GM23338 (cell line): ENCODE measurements at regions not wholly inside any gene's neighbourhood (a gene's known extent, or its start where the extent isn't known, plus 50 kb on each side); places are given as distances from the start of the nearest gene placed in this dataset.

Experiments
- ATAC-seq: fragments of 200-7000 bp; cut with Tn5 transposase; 3 replicates; pipeline ENCODE4 v1.9.1; 2020
- DNase-seq: peaks from one replicate; pipeline ENCODE4 v3.0.0-alpha.2; 2015; ENCODE audit warnings: low spot score
- H2AFZ ChIP-seq: fragments of 200-600 bp; sonication (generic); 2 replicates; pipeline ENCODE4 v1.8.0; 2016; ENCODE audit warnings: antibody characterized with exemption, mild to moderate bottlenecking, moderate library complexity
- H3F3A ChIP-seq: fragments of 200-600 bp; sonication (generic); replicated peaks from 2 replicates; pipeline ENCODE4 v1.8.0; 2017; ENCODE audit warnings: antibody characterized with exemption, mixed run types, low read depth
- H3K27ac ChIP-seq: fragments of 200-600 bp; sonication (generic); 2 replicates; pipeline ENCODE4 v1.6.1; 2016; ENCODE audit warnings: low read depth
- H3K27me3 ChIP-seq: fragments of 200-600 bp; sonication (generic); 2 replicates; pipeline ENCODE4 v1.8.0; 2016; ENCODE audit warnings: mild to moderate bottlenecking, mixed run types, moderate library complexity; ENCODE audit not compliant: insufficient read depth
- H3K36me3 ChIP-seq: fragments of 200-600 bp; sonication (generic); 2 replicates; pipeline ENCODE4 v1.8.0; 2016; ENCODE audit warnings: mild to moderate bottlenecking; ENCODE audit not compliant: insufficient read depth
- H3K4me1 ChIP-seq: fragments of 200-600 bp; sonication (generic); 2 replicates; pipeline ENCODE4 v1.8.0; 2016; ENCODE audit warnings: mild to moderate bottlenecking, moderate library complexity; ENCODE audit not compliant: insufficient read depth
- H3K4me2 ChIP-seq: fragments of 200-600 bp; sonication (generic); 2 replicates; pipeline ENCODE4 v1.7.1; 2017; ENCODE audit warnings: mixed run types
- H3K4me3 ChIP-seq: fragments of 200-600 bp; sonication (generic); 2 replicates; pipeline ENCODE4 v1.6.1; 2016; ENCODE audit warnings: mixed run types
- H3K79me2 ChIP-seq: fragments of 200-600 bp; sonication (generic); replicated peaks from 2 replicates; pipeline ENCODE4 v1.8.0; 2017; ENCODE audit warnings: mild to moderate bottlenecking; ENCODE audit not compliant: insufficient read depth
- H3K9me2 ChIP-seq: fragments of 200-600 bp; sonication (generic); 2 replicates; pipeline ENCODE4 v1.8.0; 2017; ENCODE audit not compliant: insufficient read depth
- H4K20me1 ChIP-seq: fragments of 200-600 bp; sonication (generic); replicated peaks from 2 replicates; pipeline ENCODE4 v1.8.0; 2017; ENCODE audit warnings: mild to moderate bottlenecking; ENCODE audit not compliant: insufficient read depth
- H3K27ac Mint-ChIP-seq: 2 replicates; pipeline ENCODE4 v1.8.0; 2020; ENCODE audit warnings: inconsistent platforms, mild to moderate bottlenecking, moderate library complexity, mixed read lengths
- H3K27me3 Mint-ChIP-seq: 3 replicates; pipeline ENCODE4 v1.8.0; 2022; ENCODE audit warnings: low read depth, mild to moderate bottlenecking, moderate library complexity, mixed read lengths, inconsistent platforms; ENCODE audit not compliant: insufficient read depth, poor library complexity
- H3K36me3 Mint-ChIP-seq: 3 replicates; pipeline ENCODE4 v1.8.0; 2021; ENCODE audit warnings: low read depth, mild to moderate bottlenecking, inconsistent platforms, moderate library complexity, mixed read lengths
- H3K4me1 Mint-ChIP-seq: 3 replicates; pipeline ENCODE4 v1.8.0; 2020; ENCODE audit warnings: mild to moderate bottlenecking, inconsistent platforms, mixed read lengths
- H3K4me3 Mint-ChIP-seq: 3 replicates; pipeline ENCODE4 v1.8.0; 2021; ENCODE audit warnings: moderate library complexity, mild to moderate bottlenecking, inconsistent platforms, mixed read lengths
- H3K9me3 Mint-ChIP-seq: 3 replicates; pipeline ENCODE4 v1.8.0; 2020; ENCODE audit warnings: moderate library complexity, mild to moderate bottlenecking, inconsistent platforms, mixed read lengths
- EZH2phosphoT487 ChIP-seq: fragments of 200-600 bp; sonication (generic); IDR thresholded peaks from one replicate; pipeline ENCODE4 v1.8.1; 2018; ENCODE audit warnings: antibody characterized with exemption; ENCODE audit not compliant: unreplicated experiment
- NANOG ChIP-seq: IDR thresholded peaks from 2 replicates; pipeline ENCODE4 v1.6.1; 2016; ENCODE audit warnings: antibody characterized with exemption, borderline replicate concordance
- POLR2AphosphoS5 ChIP-seq: IDR thresholded peaks from 2 replicates; pipeline ENCODE4 v1.6.1; 2016; ENCODE audit warnings: antibody characterized with exemption, low read depth
- ZNF114 ChIP-seq: fragments of 250-450 bp; sonication (Bioruptor Pico); IDR thresholded peaks from 2 replicates; pipeline ENCODE4 v1.5.0; 2020; ENCODE audit warnings: mild to moderate bottlenecking, moderate library complexity
- TF ChIP-seq, protein P1 (sequence below): fragments of 250-450 bp; sonication (Bioruptor Pico); IDR thresholded peaks from 2 replicates; pipeline ENCODE4 v1.5.0; 2020; ENCODE audit warnings: mild to moderate bottlenecking, moderate library complexity
- TF ChIP-seq, protein P2 (sequence below), 2 experiments: fragments of 200-600 bp in 1 of 2; sonication (generic) in 1 of 2; conservative IDR thresholded peaks; 2 replicates each; pipeline versions ENCODE4 v1.5.1 to v1.6.1; 2016 to 2017; ENCODE audit warnings: antibody characterized with exemption in 2 of 2, low read depth in 2 of 2, mild to moderate bottlenecking in 2 of 2, moderate library complexity in 1 of 2

DNA sequence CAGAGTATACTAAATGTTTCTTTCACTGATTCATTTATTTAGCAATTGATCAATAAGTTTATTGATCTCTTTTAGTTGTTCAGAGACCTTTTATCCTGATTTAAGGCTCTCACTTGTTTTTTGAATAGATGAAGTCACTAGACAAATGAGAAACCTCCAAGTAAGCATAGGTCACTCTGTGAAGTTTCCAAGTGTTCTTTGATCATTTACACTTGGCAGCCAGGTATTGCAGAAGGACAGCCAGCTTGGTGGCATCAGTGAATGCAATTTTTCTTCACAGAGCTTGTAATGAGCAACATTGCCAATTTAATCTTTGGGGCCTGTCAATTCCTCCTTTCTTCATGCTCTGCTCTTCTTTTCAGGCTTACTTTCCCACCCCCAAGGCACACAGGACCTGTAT is 413.0 kb downstream of the OMA1 start (continued):
- TF ChIP-seq, protein P1, sequence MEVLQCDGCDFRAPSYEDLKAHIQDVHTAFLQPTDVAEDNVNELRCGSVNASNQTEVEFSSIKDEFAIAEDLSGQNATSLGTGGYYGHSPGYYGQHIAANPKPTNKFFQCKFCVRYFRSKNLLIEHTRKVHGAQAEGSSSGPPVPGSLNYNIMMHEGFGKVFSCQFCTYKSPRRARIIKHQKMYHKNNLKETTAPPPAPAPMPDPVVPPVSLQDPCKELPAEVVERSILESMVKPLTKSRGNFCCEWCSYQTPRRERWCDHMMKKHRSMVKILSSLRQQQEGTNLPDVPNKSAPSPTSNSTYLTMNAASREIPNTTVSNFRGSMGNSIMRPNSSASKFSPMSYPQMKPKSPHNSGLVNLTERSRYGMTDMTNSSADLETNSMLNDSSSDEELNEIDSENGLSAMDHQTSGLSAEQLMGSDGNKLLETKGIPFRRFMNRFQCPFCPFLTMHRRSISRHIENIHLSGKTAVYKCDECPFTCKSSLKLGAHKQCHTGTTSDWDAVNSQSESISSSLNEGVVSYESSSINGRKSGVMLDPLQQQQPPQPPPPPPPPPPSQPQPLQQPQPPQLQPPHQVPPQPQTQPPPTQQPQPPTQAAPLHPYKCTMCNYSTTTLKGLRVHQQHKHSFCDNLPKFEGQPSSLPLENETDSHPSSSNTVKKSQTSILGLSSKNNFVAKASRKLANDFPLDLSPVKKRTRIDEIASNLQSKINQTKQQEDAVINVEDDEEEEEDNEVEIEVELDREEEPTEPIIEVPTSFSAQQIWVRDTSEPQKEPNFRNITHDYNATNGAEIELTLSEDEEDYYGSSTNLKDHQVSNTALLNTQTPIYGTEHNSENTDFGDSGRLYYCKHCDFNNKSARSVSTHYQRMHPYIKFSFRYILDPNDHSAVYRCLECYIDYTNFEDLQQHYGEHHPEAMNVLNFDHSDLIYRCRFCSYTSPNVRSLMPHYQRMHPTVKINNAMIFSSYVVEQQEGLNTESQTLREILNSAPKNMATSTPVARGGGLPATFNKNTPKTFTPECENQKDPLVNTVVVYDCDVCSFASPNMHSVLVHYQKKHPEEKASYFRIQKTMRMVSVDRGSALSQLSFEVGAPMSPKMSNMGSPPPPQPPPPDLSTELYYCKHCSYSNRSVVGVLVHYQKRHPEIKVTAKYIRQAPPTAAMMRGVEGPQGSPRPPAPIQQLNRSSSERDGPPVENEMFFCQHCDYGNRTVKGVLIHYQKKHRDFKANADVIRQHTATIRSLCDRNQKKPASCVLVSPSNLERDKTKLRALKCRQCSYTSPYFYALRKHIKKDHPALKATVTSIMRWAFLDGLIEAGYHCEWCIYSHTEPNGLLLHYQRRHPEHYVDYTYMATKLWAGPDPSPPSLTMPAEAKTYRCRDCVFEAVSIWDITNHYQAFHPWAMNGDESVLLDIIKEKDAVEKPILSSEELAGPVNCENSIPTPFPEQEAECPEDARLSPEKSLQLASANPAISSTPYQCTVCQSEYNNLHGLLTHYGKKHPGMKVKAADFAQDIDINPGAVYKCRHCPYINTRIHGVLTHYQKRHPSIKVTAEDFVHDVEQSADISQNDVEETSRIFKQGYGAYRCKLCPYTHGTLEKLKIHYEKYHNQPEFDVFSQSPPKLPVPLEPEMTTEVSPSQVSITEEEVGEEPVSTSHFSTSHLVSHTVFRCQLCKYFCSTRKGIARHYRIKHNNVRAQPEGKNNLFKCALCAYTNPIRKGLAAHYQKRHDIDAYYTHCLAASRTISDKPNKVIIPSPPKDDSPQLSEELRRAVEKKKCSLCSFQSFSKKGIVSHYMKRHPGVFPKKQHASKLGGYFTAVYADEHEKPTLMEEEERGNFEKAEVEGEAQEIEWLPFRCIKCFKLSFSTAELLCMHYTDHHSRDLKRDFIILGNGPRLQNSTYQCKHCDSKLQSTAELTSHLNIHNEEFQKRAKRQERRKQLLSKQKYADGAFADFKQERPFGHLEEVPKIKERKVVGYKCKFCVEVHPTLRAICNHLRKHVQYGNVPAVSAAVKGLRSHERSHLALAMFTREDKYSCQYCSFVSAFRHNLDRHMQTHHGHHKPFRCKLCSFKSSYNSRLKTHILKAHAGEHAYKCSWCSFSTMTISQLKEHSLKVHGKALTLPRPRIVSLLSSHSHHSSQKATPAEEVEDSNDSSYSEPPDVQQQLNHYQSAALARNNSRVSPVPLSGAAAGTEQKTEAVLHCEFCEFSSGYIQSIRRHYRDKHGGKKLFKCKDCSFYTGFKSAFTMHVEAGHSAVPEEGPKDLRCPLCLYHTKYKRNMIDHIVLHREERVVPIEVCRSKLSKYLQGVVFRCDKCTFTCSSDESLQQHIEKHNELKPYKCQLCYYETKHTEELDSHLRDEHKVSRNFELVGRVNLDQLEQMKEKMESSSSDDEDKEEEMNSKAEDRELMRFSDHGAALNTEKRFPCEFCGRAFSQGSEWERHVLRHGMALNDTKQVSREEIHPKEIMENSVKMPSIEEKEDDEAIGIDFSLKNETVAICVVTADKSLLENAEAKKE (CRISPR knock-in tag) = no peak
- TF ChIP-seq ZNF114 (CRISPR knock-in tag) = no peak
- no peak for TF ChIP-seq POLR2AphosphoS5
- no peak for TF ChIP-seq EZH2phosphoT487
- TF ChIP-seq NANOG = no peak
- TF ChIP-seq, protein P2, sequence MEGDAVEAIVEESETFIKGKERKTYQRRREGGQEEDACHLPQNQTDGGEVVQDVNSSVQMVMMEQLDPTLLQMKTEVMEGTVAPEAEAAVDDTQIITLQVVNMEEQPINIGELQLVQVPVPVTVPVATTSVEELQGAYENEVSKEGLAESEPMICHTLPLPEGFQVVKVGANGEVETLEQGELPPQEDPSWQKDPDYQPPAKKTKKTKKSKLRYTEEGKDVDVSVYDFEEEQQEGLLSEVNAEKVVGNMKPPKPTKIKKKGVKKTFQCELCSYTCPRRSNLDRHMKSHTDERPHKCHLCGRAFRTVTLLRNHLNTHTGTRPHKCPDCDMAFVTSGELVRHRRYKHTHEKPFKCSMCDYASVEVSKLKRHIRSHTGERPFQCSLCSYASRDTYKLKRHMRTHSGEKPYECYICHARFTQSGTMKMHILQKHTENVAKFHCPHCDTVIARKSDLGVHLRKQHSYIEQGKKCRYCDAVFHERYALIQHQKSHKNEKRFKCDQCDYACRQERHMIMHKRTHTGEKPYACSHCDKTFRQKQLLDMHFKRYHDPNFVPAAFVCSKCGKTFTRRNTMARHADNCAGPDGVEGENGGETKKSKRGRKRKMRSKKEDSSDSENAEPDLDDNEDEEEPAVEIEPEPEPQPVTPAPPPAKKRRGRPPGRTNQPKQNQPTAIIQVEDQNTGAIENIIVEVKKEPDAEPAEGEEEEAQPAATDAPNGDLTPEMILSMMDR (conservative IDR thresholded peaks at IDR 0.05; ENCODE audit: low read depth in 2 of 2) = no peak

DNA sequence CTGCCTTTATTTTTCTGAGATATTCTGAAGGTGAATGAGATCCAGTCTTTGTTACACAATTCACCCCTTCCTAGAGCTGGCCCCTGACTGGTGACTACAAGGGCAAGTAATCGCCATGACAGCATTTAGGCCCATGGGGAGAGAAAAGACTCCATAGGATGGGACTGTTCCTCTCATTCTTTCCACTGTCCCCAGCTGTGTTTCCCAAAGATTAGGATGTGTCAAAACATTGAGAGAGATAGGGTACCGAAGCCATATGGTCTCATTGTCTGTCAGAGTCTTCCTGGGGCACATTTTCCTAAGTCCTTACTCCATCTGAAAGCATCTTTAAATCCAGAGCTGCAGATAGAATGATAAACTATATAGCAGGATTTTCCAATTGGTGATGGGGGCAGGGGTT is 423.5 kb downstream of the OMA1 start:
- no peaks in the 10 kb centered on the region for H3K79me2 ChIP-seq
- Mint-ChIP-seq H3K27ac (no peak overlapping the region), H3K4me1 (no peaks in the 10 kb centered on the region), H3K9me3 (peaks cover 2% of the 10 kb centered on the region; the same call in 1 of the 3 replicates), H3K4me3 (no peak overlapping the region), H3K36me3 (no peaks in the 10 kb centered on the region; the same call in 2 of the 3 replicates), H3K27me3 (no peaks in the 10 kb centered on the region)
- H3K27ac ChIP-seq = no peak overlapping the region
- no peaks in the 10 kb centered on the region for H3K27me3 ChIP-seq
- H3K4me3 ChIP-seq = no peak overlapping the region
- no peak; the same call in 2 of the 3 replicates for ATAC-seq
- H2AFZ ChIP-seq = no peak overlapping the region
- no peaks in the 10 kb centered on the region for H3F3A ChIP-seq
- H3K36me3 ChIP-seq = no peaks in the 10 kb centered on the region
- TF ChIP-seq, protein P1 (CRISPR knock-in tag) = no peak
- no peak for DNase-seq
- no peaks in the 10 kb centered on the region for H3K4me1 ChIP-seq
- H4K20me1 ChIP-seq = no peaks in the 10 kb centered on the region
- no peak overlapping the region for H3K4me2 ChIP-seq
- H3K9me2 ChIP-seq = no peaks in the 10 kb centered on the region
